NCI-H2171 treated with DMSO at 0.1 percent for 48 hours (cell line): ENCODE measurements at regions not wholly inside any gene's neighbourhood (a gene's known extent, or its start where the extent isn't known, plus 50 kb on each side); places are given as distances from the start of the nearest gene placed in this dataset.
A peak's percentile ranks its signal among the peaks of the same experiment; 100 is the strongest.

Experiments
- DNase-seq: peaks from one replicate; lab custom pipeline; 2025; lab: John Stamatoyannopoulos, UW

- no peak for DNase-seq
Measured at GRCh38 chr6:110033101-110033500, 55.0 kb downstream of the GPR6 start.

DNA sequence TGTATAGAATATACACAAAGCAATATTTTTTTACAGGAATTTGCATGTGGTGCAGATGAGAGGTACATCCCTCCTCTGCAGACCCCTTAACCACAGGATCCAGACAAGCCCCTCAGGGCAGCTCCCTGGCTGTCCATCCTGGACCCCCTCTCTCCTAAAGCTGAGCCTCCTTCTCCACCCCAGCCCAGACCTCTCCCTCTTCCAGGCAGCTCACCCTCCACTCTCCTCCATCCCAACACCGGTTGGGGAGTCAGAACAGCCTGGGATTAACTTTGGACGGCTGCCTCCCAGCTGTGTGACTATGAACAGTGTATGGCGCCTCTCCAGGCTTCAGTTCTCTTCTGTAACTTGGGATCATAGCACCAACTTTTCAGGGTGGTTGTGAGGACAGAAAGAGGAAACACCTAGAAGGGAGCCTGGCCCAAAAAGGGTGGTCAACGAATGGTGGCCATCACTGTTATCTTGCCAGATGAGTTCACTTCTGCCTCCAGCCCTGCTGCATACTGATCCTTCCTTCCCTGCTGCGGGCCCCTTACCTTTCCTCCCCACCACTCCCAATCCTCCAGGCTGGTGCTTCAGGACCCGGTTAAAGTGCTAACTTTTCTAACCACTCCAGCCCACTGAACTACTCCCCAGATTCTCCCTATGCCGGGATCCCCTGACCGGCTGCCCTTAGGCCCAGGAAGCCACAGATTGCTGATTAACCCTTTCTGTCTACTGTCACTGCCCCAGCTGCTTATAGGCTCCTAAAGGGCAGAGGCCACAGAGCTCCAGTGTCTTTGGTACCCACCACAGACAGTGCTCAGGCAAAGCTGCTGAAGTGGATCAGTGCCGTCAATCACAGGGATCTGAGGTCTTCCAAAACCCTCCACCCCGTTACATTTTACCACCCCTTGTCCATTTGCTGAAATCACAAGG, 55.9 kb downstream of the GPR6 start:
- no peak for DNase-seq

DNA sequence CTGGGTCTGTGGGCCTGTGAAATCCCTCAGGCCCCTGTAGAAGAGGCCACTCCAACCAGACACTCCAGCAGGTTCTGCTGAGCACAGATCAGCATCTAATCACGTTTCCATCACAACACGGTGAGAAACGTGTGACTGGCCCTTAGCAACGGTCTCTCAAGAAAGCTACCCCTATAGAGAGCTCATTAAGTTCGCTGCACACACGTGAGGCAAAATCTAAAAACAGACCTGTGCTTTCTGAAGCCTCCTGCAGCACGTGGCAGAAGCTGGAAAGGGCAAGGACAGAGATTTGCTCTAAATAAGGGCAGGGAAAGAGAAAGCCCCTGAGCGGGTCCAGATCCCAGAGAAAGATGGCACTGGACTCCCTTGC, 56.5 kb downstream of the GPR6 start:
- DNase-seq = no peak

- DNase-seq = no peak
Measured at GRCh38 chr6:110035321-110035720, 57.2 kb downstream of the GPR6 start.

DNA sequence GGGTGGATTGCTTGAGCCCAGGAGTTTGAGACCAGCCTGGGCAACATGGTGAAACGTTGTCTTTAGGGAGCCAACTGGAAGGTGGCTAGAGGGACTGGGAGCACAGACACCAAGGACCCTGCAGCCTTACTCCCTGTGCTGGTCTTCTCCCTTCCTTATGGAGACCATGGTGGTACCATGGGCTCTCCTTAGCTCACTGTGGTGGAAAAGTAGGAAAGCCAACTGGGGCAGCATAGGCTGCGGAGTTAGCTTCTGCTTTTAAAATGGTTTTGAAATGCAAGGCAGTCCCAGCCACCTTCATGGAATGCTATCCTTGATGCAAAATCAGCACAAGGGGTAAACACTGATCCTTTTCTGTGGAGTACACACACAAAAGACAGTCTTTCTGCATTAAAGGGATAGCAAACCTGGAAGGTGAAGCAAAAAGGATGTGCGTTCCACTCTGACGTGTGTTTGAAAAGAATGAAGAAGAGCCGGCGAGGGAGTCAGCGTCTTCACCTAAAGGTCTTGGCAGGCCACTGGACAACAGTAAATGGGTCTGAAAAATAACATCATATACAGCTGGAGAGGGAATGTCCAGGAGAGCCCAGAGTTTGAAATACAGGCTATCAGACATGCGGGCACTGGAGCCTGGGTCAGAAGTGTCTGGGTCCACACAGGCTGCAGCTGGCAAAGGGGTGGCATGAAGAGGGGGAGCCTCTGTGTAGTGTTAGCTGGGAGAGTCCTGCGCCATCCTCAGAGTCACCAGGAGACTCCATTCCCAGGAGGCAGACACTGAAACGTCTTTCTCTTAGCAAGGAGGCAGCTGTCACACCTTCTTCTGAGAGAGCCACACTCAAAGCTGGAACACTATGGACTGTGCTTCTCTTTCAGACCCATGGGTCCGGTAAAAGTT, 58.5 kb downstream of the GPR6 start:
- DNase-seq = no peak

DNA sequence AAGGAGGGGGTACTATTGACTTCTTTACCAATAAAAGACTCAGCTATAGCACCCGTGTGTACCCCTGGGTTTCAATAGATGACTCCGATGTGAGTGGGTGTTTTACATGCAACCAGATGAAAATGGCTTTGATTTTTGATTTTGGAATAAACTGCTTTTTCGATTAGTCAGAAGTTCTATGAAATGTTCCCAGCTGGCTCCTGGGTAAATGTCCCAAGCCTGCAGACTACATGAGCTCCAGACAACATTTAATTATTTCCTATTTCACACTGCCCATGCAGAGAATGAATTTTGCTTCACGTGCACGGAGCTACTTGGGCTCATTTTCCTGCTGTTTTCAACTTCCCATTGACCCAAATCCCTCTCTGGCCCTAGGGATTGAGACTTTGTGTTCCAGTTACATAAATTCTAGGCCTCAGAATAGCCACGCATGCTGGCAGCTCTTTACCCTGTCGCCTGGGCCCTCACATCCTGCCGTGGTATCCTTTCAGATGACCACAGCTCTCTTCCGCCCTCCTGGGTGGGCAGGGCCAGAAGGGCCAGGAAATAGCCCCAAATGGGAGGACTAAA, 59.7 kb downstream of the GPR6 start:
- DNase-seq = no peak

GRCh38 chr6:110039364-110039980, 61.4 kb downstream of the GPR6 start:
- peak; percentile 79 for DNase-seq

GRCh38 chr6:110039981-110040383, 61.9 kb downstream of the GPR6 start:
- DNase-seq = no peak

GRCh38 chr6:110040716-110041115, 62.6 kb downstream of the GPR6 start:
- no peak for DNase-seq

DNA sequence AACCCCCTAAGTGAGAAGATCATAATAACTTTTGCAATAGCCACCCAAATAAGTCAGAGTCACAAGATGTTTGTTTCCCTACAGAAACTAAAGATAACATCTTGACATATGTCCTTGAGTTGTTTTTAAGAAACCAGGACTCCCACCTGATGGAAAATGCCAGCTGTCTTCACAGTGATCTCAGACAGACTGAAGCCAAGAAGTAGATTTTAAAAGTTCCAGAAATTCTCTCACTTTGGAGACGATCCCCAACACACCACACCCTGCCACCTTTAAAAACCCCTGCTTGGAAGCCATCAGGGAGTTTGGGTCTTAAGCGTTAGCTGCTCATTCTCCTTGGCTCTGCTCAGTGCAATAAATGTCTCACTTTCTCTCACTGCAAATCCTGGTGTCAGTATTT, 63.0 kb downstream of the GPR6 start:
- peak; percentile 30 for DNase-seq

GRCh38 chr6:110041830-110042229, 63.7 kb downstream of the GPR6 start:
- DNase-seq = no peak

GRCh38 chr6:110042670-110043296, 64.7 kb downstream of the GPR6 start:
- DNase-seq = no peak

- DNase-seq = peak; percentile 62
Measured at GRCh38 chr6:110043366-110043994, 65.4 kb downstream of the GPR6 start.

- DNase-seq = no peak
Measured at GRCh38 chr6:110044096-110044495, 66.0 kb downstream of the GPR6 start.

GRCh38 chr6:110044622-110045021, 66.5 kb downstream of the GPR6 start:
- no peak for DNase-seq

DNA sequence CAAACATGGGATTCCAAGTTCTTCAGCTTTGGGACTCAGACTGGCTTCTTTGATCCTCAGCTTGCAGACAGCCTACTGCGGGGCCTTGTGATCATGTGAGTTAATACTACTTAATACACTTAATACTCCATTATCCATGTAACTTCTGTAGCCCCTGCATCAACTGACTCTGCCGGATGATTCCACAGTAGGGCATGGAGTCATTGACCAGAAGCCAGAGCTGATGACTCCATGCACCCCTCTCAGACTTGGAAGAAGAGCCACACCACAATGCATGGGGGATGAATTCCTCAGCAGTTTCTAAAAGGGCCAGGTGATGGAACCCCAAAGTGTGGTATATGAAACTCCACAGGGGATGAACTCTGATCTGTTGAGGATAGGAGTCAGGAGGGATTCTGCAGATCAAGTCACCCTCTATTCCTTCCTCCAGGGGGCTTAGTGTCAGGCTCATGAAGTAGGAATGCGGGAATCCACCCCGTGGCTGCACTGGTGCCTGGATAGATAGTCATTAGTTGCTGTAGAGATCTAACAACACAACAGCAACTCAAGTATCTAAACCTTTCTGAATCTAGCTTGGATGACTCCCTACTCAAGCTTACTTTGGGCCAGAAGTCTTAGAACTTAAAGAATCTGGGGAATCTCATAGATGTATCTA, 70.2 kb downstream of the GPR6 start:
- DNase-seq = no peak

GRCh38 chr6:110049696-110050439, 71.8 kb downstream of the GPR6 start:
- DNase-seq = no peak
